Mammary epithelial cell (primary cell): ENCODE measurements at regions not wholly inside any gene's neighbourhood (a gene's known extent, or its start where the extent isn't known, plus 50 kb on each side); places are given as distances from the start of the nearest gene placed in this dataset.

Source experiments
- EZH2 ChIP-seq: IDR thresholded peaks from 2 replicates; pipeline ENCODE4 v1.6.1; 2012; ENCODE audit warnings: low read length, inconsistent platforms, borderline replicate concordance
- TF ChIP-seq, protein P1 (sequence below), 2 donors: IDR thresholded peaks in 1 of 2; conservative IDR thresholded peaks in 1 of 2; 2 replicates each; pipeline ENCODE4 v1.5.1; 2011 to 2012; ENCODE audit warnings: inconsistent platforms in 2 of 2, low read length in 2 of 2, mild to moderate bottlenecking in 2 of 2, control low read depth in 1 of 2, low read depth in 1 of 2; ENCODE audit not compliant: insufficient read depth in 1 of 2; ENCODE audit errors: extremely low read depth in 1 of 2

DNA sequence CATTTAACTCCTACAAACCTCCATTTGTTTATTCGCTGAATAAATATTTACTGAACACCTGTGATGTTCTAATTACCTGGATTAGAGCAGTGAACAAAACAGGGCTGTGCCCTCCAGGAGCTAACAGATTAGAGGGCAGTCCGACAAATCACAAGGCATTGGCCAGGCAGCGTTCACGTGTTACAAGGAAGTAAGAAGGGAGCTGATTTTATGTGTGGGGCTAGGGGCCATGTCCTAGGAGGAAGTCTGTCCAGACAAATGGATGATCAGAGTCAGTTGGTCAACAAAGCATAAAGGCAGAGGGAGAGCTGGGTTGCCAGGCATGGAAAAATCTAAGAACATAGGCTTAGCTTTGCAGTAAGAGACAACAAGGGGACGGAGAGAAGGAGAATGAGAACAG is 57.3 kb upstream of the BACE2 start:
- TF ChIP-seq, protein P1, sequence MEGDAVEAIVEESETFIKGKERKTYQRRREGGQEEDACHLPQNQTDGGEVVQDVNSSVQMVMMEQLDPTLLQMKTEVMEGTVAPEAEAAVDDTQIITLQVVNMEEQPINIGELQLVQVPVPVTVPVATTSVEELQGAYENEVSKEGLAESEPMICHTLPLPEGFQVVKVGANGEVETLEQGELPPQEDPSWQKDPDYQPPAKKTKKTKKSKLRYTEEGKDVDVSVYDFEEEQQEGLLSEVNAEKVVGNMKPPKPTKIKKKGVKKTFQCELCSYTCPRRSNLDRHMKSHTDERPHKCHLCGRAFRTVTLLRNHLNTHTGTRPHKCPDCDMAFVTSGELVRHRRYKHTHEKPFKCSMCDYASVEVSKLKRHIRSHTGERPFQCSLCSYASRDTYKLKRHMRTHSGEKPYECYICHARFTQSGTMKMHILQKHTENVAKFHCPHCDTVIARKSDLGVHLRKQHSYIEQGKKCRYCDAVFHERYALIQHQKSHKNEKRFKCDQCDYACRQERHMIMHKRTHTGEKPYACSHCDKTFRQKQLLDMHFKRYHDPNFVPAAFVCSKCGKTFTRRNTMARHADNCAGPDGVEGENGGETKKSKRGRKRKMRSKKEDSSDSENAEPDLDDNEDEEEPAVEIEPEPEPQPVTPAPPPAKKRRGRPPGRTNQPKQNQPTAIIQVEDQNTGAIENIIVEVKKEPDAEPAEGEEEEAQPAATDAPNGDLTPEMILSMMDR (conservative IDR thresholded peaks at IDR 0.05 in 1 of 2, IDR thresholded peaks at IDR 0.05 in 1 of 2; ENCODE audit: extremely low read depth in 1 of 2, insufficient read depth in 1 of 2, low read depth in 1 of 2, low read length in 2 of 2), result no peak
- no peak for TF ChIP-seq EZH2
